ENCODE measurements at regions not wholly inside any gene's neighbourhood (a gene's known extent, or its start where the extent isn't known, plus 50 kb on each side); places are given as distances from the start of the nearest gene placed in this dataset.

GRCh38 chr5:125011419-125011818 lies 265.0 kb upstream of the ZNF608 start:
- TF ChIP-seq CTCF (IDR thresholded peaks at IDR 0.05): no peak
- TF ChIP-seq POLR2A (IDR thresholded peaks at IDR 0.05): no peak
- TF ChIP-seq EP300 (IDR thresholded peaks at IDR 0.05): no peak
- no peak for TF ChIP-seq POLR2AphosphoS5 (IDR thresholded peaks at IDR 0.05)

Data from suprapubic skin (tissue), 4 donors.